Peyer's patch (tissue), 4 donors: ENCODE measurements at regions not wholly inside any gene's neighbourhood (a gene's known extent, or its start where the extent isn't known, plus 50 kb on each side); places are given as distances from the start of the nearest gene placed in this dataset.

Experiments used
- POLR2A ChIP-seq, 2 donors: fragments of 450-650 bp; IDR thresholded peaks; one replicate each; pipeline ENCODE4 v1.5.1; 2017; ENCODE audit warnings: antibody characterized with exemption in 2 of 2, mild to moderate bottlenecking in 2 of 2, moderate library complexity in 2 of 2
- TF ChIP-seq, protein P1 (sequence below), 6 experiments: fragments of 450-650 bp in 4 of 6; fragments of 200-600 bp in 2 of 6; sonication (generic) in 1 of 6; IDR thresholded peaks; one replicate each; pipeline ENCODE4 v1.5.1; 2017 to 2019; ENCODE audit warnings: antibody characterized with exemption in 6 of 6, mild to moderate bottlenecking in 3 of 6, moderate library complexity in 1 of 6

DNA sequence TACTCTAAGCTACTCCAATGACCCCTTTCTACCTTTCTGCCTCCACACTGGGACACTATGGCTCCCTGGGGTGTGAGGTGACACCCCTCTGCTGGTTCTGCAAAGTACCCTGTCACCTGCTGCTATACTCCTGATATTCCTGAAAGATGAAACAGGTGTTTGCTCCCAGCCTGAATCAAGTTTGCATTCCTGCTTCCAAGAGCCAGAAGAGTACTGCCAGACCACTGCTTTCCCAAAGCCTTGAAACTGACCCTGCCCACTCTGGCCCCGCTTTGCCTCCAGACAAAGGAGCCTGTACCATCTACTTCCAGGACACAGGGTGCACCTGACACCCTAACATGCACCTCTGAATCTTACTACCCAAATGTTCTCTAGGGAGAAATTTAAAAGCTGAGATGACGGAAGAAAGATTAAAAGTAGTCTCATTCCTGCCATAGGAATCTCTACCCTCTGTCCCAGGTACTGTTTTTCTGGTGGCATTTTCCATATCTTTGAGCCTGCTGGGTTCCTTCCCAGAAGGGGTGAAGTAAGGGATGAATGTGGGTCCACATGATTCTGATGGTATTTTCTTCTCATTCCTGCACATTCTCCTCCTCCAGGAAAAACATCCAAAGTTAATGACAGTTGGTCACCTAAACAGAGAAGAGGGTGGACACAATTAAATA lies 70.3 kb upstream of the DUSP10 start:
- TF ChIP-seq, protein P1, sequence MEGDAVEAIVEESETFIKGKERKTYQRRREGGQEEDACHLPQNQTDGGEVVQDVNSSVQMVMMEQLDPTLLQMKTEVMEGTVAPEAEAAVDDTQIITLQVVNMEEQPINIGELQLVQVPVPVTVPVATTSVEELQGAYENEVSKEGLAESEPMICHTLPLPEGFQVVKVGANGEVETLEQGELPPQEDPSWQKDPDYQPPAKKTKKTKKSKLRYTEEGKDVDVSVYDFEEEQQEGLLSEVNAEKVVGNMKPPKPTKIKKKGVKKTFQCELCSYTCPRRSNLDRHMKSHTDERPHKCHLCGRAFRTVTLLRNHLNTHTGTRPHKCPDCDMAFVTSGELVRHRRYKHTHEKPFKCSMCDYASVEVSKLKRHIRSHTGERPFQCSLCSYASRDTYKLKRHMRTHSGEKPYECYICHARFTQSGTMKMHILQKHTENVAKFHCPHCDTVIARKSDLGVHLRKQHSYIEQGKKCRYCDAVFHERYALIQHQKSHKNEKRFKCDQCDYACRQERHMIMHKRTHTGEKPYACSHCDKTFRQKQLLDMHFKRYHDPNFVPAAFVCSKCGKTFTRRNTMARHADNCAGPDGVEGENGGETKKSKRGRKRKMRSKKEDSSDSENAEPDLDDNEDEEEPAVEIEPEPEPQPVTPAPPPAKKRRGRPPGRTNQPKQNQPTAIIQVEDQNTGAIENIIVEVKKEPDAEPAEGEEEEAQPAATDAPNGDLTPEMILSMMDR (IDR thresholded peaks at IDR 0.05), result no peak
- no peak for TF ChIP-seq POLR2A (IDR thresholded peaks at IDR 0.05)
